HG02970 (cell line): ENCODE measurements at regions not wholly inside any gene's neighbourhood (a gene's known extent, or its start where the extent isn't known, plus 50 kb on each side); places are given as distances from the start of the nearest gene placed in this dataset.
"Not testable (repeated sequence)": the region's sequence is repeated elsewhere in the genome, so short reads cannot be mapped to it uniquely, and the experiment has no call there.

ENCODE experiments used
- ATAC-seq: cut with Tn5 transposase; IDR thresholded peaks from one replicate; pipeline ENCODE4 v1.9.1; 2021; ENCODE audit warnings: mild to moderate bottlenecking, moderate library complexity, moderate number of reproducible peaks; ENCODE audit not compliant: unreplicated experiment, low FRiP score

GRCh38 chr5:15346738-15347137, 153.2 kb upstream of the FBXL7 start:
- ATAC-seq, result no peak

- no peak for ATAC-seq
These were observed 155.0 kb upstream of the FBXL7 start for GRCh38 chr5:15344954-15345353.

DNA sequence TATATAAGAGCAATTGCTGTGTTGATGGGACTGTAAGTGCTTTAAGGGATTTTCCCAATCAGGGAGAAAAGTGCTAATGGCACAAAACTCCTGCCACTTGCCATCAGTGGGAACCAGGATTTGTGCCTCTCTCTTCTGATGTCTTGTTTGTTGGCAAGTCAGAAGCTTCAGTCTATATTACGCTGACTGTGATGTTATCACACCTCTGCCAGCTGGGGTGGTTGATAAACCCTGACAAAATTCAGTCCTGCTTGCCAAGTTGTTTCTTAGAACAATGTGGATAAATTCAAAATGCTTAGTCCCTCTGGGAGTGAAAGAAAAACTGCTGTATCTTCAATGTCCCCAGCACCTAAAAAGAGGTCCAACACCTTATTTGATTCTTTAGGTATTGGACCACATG, 161.4 kb upstream of the FBXL7 start:
- no peak for ATAC-seq

DNA sequence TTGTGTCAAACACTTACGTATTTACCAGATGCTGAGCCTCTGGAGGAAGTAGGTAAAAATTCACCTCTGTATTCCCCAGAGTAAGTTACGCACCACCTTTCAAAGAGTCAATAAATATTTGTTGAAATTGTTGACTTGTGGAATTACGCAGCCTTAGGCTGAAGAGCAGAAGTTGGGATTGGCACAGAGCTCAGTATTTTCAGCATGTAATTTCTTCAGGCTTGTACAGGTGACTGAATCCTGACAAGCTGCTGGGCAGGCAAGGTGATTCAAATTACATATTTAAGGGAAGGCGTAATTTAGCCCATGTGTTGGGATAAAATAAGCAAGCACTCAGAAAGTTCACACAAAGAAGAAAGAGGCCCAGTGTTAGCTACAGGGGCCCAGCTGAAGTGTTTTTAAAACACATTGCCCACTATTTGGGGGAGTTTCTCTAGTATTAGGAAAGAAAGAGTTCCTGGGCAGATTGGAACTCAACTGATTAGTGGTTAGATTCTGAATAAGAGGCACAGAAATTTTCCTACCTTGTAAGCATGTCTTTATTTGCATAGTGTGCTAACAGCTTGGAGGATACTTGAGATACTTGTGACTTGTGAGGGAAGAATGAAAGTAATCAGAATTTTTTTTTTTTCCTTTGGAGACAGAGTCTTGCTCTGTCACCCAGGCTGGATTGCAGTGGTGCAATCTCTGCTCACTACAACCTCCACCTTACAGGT, 165.3 kb upstream of the FBXL7 start:
- no peak for ATAC-seq

DNA sequence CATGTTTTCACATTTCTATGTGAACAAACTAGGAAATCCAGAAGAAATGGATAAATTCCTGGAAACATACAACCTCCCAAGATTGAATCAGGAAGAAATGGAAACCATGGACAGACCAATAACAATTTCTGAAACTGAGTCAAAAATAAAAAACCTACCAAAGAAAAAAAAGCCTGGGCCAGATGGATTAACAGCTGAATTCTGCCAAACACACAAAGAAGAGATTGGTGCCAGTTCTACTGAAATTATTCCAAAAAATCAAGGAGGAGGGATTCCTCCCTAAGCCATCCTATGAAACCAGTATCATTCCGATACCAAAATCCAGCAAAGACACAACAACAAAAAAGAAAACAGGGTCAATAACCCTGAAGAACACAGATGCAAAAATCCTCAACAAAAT, 166.9 kb upstream of the FBXL7 start:
- ATAC-seq, result no peak

GRCh38 chr5:15326932-15327331, 173.0 kb upstream of the FBXL7 start:
- ATAC-seq, result no peak

DNA sequence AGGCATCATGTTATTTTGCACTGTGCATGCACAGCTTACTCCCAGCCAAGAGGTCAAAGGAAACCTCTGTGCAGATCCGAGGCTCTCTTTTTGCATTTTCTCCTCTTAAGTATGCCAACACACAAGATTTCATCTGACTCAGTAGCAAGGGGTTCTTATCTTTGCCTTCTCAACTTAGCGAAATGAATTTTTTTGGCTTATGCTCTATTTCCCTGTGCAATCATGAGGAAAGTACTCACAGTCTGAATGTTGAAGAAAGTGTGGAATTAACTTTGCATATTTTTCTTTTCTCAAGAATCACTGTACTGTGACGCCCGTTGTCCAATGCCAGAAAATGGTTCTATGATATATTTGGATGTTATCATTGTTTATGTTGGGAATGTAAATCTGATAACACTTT, 173.5 kb upstream of the FBXL7 start:
- ATAC-seq, result no peak

GRCh38 chr5:15322421-15322820, 177.6 kb upstream of the FBXL7 start:
- ATAC-seq, result no peak

DNA sequence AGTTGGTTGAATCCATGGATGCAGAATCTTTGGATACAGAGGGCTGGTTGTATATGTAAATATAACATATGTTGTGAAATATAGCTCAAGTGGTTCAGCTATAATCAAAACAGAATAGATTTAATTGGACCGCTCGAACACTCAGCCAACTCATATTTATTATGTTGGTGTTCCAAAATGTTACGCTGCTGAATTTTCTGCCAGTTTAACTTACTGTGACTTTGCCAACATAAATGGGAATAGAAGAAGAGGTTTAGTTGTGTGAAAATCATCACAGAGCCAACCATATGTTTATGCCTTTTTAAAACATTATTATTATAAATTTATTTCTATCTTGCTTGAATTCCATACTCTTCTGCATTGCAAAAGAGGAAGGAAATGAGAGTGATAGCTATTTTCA, 178.2 kb upstream of the FBXL7 start:
- no peak for ATAC-seq

DNA sequence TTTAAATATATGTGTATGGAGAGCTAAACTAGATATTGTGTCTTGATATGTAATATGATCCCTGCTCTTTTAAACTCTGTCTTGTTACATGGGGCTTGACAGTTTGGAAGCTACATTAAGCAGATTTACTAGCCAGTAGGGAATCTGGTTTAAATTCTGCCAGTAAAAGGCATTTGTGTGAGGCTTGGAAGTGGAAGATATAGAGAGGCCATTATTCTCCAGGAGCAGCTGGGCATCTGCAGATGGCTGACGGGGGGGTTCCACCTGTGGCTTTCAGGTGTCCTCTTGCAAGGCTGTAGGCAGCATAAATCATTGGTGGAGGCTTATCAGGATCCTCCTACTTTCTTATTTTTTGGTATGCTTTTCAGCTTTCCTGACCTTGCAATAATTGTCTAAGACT, 179.1 kb upstream of the FBXL7 start:
- ATAC-seq, result no peak

GRCh38 chr5:15304914-15305834, 194.8 kb upstream of the FBXL7 start:
- ATAC-seq, result no peak

DNA sequence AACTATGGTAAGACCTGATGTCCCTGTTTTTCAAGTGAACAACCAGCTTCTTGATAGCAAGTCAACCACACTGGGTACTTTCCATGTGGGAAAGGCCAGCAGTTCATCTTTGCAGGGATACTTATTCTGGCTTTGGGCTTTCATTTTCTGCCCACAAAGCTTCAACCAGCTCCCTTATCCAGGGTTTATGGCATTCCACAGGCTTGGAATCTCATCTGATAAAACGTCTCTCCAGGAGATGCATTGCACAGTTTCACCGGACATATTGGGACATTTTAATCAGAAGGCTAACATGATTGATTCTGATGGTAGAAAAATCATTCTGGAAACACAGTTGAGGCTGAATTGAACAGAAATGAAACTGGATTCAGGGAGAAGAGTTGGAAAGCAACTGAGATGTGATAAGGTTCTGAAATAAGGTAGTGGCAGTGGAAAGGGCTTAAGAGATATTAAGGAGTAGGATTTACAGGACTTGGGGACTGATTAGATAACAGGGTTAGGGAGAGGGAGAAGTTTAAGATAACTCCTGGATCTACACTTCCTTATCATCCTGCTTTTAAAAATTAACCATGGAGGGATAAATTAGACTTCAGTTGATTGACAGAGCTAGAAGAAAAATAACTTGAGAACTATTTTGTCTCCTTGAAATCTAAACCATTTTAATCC, 195.8 kb upstream of the FBXL7 start:
- no peak for ATAC-seq

- ATAC-seq, result no peak
These were observed 199.8 kb upstream of the FBXL7 start for GRCh38 chr5:15300141-15300540.

GRCh38 chr5:15290953-15291352, 209.0 kb upstream of the FBXL7 start:
- no peak for ATAC-seq

GRCh38 chr5:15286650-15287049, 213.3 kb upstream of the FBXL7 start:
- ATAC-seq, result no peak

GRCh38 chr5:15285901-15286583, 213.9 kb upstream of the FBXL7 start:
- ATAC-seq, result no peak

DNA sequence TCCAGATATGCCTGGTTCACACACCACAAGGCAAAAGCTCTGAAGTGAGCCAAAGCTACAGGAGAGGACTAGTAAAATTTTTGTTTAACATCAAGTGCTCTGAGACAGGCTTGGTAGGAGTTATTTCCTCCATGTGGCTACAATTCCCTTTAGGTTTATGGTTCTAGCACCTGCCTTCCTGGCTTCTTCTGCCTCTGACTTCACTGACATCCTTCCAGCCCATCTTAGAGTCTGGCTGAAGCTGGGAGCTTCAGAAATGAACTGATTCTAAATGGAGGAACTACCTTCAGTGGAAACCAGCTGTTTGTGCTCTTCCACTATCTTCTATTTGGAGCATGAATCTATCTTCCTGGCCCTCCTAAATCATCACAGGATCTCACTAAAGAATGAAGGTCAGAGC, 215.3 kb upstream of the FBXL7 start:
- ATAC-seq, result no peak

DNA sequence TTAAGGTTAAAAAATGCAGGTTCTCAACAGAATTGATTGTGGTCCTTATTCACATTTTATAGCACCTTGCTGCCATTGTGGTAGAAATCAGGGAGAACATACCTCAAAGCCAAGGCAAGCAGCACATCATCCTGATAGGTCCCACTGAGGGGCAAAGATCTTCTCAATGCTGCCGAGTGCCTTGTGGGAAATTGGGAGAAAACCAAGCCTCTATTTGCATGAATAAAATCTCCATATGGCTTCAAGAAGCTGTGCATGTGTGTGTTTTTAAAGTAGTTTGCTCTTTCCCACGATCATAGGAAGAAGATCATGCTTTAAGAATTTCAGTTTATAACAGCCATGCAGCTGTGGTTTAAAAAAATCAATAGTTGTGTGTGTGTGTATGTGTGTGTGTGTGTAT, 216.9 kb upstream of the FBXL7 start:
- no peak for ATAC-seq

GRCh38 chr5:15282611-15283010, 217.4 kb upstream of the FBXL7 start:
- ATAC-seq, result no peak

- not testable (repeated sequence) for ATAC-seq
These were observed 228.4 kb upstream of the FBXL7 start for GRCh38 chr5:15271596-15271995.

- ATAC-seq, result no peak
These were observed 232.0 kb upstream of the FBXL7 start for GRCh38 chr5:15267966-15268365.
